MM.1S (cell line): ENCODE measurements at regions not wholly inside any gene's neighbourhood (a gene's known extent, or its start where the extent isn't known, plus 50 kb on each side); places are given as distances from the start of the nearest gene placed in this dataset.

Source experiments
- EZH2 ChIP-seq: fragments of 300-600 bp; sonication (generic); optimal IDR thresholded peaks from 2 replicates; pipeline ENCODE3; 2017; ENCODE audit warnings: low read depth, mild to moderate bottlenecking, antibody characterized with exemption, low read length, mixed read lengths
- TF ChIP-seq, protein P1 (sequence below): fragments of 300-600 bp; sonication (generic); IDR thresholded peaks from 2 replicates; pipeline ENCODE4 v1.5.1; 2016; ENCODE audit warnings: antibody characterized with exemption, low read length, mixed read lengths

DNA sequence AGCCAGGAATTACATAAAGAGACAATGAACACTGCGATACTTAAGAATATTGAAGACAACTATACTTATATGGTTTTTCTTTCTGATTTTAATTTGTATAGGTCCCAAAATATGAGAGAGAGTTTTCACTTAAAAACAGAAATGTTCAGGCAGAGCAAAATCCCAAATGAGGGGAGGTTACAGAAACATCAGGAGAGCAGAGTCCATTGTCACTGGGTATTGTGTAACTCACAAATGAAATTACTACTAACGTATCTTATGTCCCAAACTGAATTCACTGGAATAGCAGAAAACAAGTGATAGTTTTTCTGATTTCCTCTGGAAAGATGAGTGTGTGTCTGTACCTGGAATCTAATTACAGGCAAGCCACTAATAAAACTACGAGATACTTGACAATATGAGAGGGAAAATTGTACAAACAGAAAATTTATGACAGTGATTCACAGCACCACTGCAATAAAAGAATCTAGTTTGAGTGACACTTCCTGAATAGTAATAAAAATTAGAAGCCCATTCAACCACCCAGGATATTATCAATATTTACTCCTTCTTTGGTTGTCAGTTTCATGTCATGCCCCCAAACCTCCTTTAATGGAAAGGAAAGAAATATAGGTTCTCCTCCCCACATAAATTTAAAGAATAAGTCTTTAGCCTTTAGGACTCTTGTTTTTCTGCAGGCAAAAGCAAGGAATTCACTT lies 522.6 kb downstream of the ADGRL2 start:
- TF ChIP-seq, protein P1, sequence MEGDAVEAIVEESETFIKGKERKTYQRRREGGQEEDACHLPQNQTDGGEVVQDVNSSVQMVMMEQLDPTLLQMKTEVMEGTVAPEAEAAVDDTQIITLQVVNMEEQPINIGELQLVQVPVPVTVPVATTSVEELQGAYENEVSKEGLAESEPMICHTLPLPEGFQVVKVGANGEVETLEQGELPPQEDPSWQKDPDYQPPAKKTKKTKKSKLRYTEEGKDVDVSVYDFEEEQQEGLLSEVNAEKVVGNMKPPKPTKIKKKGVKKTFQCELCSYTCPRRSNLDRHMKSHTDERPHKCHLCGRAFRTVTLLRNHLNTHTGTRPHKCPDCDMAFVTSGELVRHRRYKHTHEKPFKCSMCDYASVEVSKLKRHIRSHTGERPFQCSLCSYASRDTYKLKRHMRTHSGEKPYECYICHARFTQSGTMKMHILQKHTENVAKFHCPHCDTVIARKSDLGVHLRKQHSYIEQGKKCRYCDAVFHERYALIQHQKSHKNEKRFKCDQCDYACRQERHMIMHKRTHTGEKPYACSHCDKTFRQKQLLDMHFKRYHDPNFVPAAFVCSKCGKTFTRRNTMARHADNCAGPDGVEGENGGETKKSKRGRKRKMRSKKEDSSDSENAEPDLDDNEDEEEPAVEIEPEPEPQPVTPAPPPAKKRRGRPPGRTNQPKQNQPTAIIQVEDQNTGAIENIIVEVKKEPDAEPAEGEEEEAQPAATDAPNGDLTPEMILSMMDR, result no peak
- no peak for TF ChIP-seq EZH2
